Kidney tubule cell (primary cell): ENCODE measurements at regions not wholly inside any gene's neighbourhood (a gene's known extent, or its start where the extent isn't known, plus 50 kb on each side); places are given as distances from the start of the nearest gene placed in this dataset.

Source experiments
- DNase-seq: peaks from one replicate; pipeline ENCODE4 v3.0.0-alpha.2; 2018; ENCODE audit warnings: low spot score

- DNase-seq = no peak
Measured at GRCh38 chr5:124692950-124693349, 53.5 kb downstream of the ZNF608 start.

GRCh38 chr5:124692324-124692723, 54.1 kb downstream of the ZNF608 start:
- DNase-seq = no peak

- DNase-seq = no peak
Measured at GRCh38 chr5:124689653-124690052, 56.8 kb downstream of the ZNF608 start.

- no peak for DNase-seq
Measured at GRCh38 chr5:124686239-124687004, 60.0 kb downstream of the ZNF608 start.

GRCh38 chr5:124685404-124685930, 61.0 kb downstream of the ZNF608 start:
- DNase-seq = no peak

- DNase-seq = peak; percentile 35
Measured at GRCh38 chr5:124683917-124684555, 62.4 kb downstream of the ZNF608 start.

GRCh38 chr5:124679578-124680199, 66.8 kb downstream of the ZNF608 start:
- no peak for DNase-seq

GRCh38 chr5:124678922-124679519, 67.4 kb downstream of the ZNF608 start:
- DNase-seq = no peak

GRCh38 chr5:124678468-124678867, 68.0 kb downstream of the ZNF608 start:
- DNase-seq = peak; percentile 33

- DNase-seq = no peak
Measured at GRCh38 chr5:124677374-124678351, 68.8 kb downstream of the ZNF608 start.

- no peak for DNase-seq
Measured at GRCh38 chr5:124675931-124676846, 70.2 kb downstream of the ZNF608 start.

- DNase-seq = no peak
Measured at GRCh38 chr5:124671193-124671592, 75.2 kb downstream of the ZNF608 start.

- no peak for DNase-seq
Measured at GRCh38 chr5:124670722-124671184, 75.7 kb downstream of the ZNF608 start.

- no peak for DNase-seq
Measured at GRCh38 chr5:124669956-124670721, 76.3 kb downstream of the ZNF608 start.

- no peak for DNase-seq
Measured at GRCh38 chr5:124669300-124669648, 77.2 kb downstream of the ZNF608 start.

GRCh38 chr5:124668353-124669299, 77.8 kb downstream of the ZNF608 start:
- DNase-seq = no peak

GRCh38 chr5:124665625-124666024, 80.8 kb downstream of the ZNF608 start:
- DNase-seq = no peak

GRCh38 chr5:124665035-124665434, 81.4 kb downstream of the ZNF608 start:
- peak; percentile 50 for DNase-seq
